Astrocyte (in vitro differentiated cells and primary cell): ENCODE measurements at regions not wholly inside any gene's neighbourhood (a gene's known extent, or its start where the extent isn't known, plus 50 kb on each side); places are given as distances from the start of the nearest gene placed in this dataset.
"Not testable (repeated sequence)": the region's sequence is repeated elsewhere in the genome, so short reads cannot be mapped to it uniquely, and the experiment has no call there.

Experiments
- CTCF ChIP-seq: IDR thresholded peaks from 2 replicates; pipeline ENCODE4 v1.5.1; 2011; ENCODE audit warnings: low read depth, mild to moderate bottlenecking, inconsistent platforms, low read length, moderate library complexity; ENCODE audit not compliant: insufficient read depth
- EZH2 ChIP-seq: IDR thresholded peaks from 2 replicates; pipeline ENCODE4 v1.6.1; 2012; ENCODE audit warnings: mild to moderate bottlenecking, low read length, inconsistent platforms; ENCODE audit not compliant: insufficient read depth

GRCh38 chr9:41754403-41754802 lies 374.8 kb downstream of the CNTNAP3B start:
- TF ChIP-seq CTCF, EZH2: not testable (repeated sequence)
